ENCODE measurements at regions not wholly inside any gene's neighbourhood (a gene's known extent, or its start where the extent isn't known, plus 50 kb on each side); places are given as distances from the start of the nearest gene placed in this dataset.

DNA sequence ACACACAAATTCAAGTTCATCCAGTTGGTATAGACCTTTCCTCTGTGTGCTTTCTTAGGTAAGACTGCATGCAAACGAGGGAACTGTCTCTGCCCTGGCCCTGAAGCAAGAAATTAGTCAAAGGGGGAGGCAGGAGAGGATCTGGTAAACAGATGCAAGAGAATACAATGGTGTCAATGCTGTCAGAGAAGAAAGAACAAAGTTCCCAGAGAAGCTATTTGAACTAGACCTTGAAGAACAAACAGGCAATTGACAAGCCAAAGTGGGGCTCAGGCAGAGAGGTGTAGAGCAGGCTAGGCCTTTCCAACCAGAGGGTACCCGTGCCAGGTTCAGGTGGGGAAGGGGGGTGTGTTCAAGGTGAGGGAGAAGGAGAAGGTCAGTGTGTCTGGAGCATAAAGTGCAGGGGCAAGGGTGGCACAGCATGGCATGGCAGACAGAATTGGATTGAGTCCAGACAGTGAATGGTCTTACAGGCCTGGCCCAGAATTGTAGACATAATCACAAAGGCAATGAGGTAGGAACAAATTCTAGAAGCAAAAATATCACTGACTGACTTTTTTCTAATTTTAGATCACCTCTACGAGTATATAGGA is 95.0 kb upstream of the STARD13 start:
- DNase-seq (ENCODE audit: low spot score): no peak
- H3K4me3 ChIP-seq (ENCODE audit: low read depth, low read length, poor library complexity, severe bottlenecking): no peak overlapping the region
- no peak overlapping the region for H3K27ac ChIP-seq (ENCODE audit: low read depth, low read length, poor library complexity, severe bottlenecking)
- TF ChIP-seq EZH2 (IDR thresholded peaks at IDR 0.05; ENCODE audit: borderline replicate concordance, low read depth, low read length, poor library complexity, severe bottlenecking): no peak
- TF ChIP-seq, protein P1, sequence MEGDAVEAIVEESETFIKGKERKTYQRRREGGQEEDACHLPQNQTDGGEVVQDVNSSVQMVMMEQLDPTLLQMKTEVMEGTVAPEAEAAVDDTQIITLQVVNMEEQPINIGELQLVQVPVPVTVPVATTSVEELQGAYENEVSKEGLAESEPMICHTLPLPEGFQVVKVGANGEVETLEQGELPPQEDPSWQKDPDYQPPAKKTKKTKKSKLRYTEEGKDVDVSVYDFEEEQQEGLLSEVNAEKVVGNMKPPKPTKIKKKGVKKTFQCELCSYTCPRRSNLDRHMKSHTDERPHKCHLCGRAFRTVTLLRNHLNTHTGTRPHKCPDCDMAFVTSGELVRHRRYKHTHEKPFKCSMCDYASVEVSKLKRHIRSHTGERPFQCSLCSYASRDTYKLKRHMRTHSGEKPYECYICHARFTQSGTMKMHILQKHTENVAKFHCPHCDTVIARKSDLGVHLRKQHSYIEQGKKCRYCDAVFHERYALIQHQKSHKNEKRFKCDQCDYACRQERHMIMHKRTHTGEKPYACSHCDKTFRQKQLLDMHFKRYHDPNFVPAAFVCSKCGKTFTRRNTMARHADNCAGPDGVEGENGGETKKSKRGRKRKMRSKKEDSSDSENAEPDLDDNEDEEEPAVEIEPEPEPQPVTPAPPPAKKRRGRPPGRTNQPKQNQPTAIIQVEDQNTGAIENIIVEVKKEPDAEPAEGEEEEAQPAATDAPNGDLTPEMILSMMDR (conservative IDR thresholded peaks at IDR 0.05; ENCODE audit: low read depth, low read length): no peak
- H3K9me3 ChIP-seq (ENCODE audit: low read depth, low read length, poor library complexity, severe bottlenecking): no peaks in the 10 kb centered on the region
- peaks cover 7% of the 10 kb centered on the region for H3K4me1 ChIP-seq (ENCODE audit: insufficient read depth, low read length, poor library complexity, severe bottlenecking)
- no TSS peak for BruUV-seq (replicated peaks)
- ChIA-PET CTCF (no interaction called here), POLR2A (ENCODE audit: low non-redundant PET) (no interaction called here)
- H3K27me3 ChIP-seq (replicated peaks; ENCODE audit: insufficient read depth, low read depth, low read length, poor library complexity): no peaks in the 10 kb centered on the region
- intact Hi-C loops (cut with micrococcal nuclease; ENCODE audit: unreplicated experiment): no loop called here
- no peaks in the 10 kb centered on the region for H3K36me3 ChIP-seq (ENCODE audit: insufficient read depth, low read length, poor library complexity, severe bottlenecking)

GRCh38 chr13:33381180-33381579 is 95.6 kb upstream of the STARD13 start:
- ChIA-PET CTCF (no interaction called here), POLR2A (ENCODE audit: low non-redundant PET) (no interaction called here)
- intact Hi-C loops (cut with micrococcal nuclease; ENCODE audit: unreplicated experiment): no loop called here
- peaks cover 7% of the 10 kb centered on the region for H3K4me1 ChIP-seq (ENCODE audit: insufficient read depth, low read length, poor library complexity, severe bottlenecking)
- H3K36me3 ChIP-seq (ENCODE audit: insufficient read depth, low read length, poor library complexity, severe bottlenecking): no peaks in the 10 kb centered on the region
- no peaks in the 10 kb centered on the region for H3K9me3 ChIP-seq (ENCODE audit: low read depth, low read length, poor library complexity, severe bottlenecking)
- TF ChIP-seq EZH2 (IDR thresholded peaks at IDR 0.05; ENCODE audit: borderline replicate concordance, low read depth, low read length, poor library complexity, severe bottlenecking): no peak
- TF ChIP-seq, protein P1 (conservative IDR thresholded peaks at IDR 0.05; ENCODE audit: low read depth, low read length): no peak
- H3K4me3 ChIP-seq (ENCODE audit: low read depth, low read length, poor library complexity, severe bottlenecking): no peak overlapping the region
- DNase-seq (ENCODE audit: low spot score): no peak
- BruUV-seq (replicated peaks): no TSS peak
- H3K27ac ChIP-seq (ENCODE audit: low read depth, low read length, poor library complexity, severe bottlenecking): no peak overlapping the region
- H3K27me3 ChIP-seq (replicated peaks; ENCODE audit: insufficient read depth, low read depth, low read length, poor library complexity): no peaks in the 10 kb centered on the region

DNA sequence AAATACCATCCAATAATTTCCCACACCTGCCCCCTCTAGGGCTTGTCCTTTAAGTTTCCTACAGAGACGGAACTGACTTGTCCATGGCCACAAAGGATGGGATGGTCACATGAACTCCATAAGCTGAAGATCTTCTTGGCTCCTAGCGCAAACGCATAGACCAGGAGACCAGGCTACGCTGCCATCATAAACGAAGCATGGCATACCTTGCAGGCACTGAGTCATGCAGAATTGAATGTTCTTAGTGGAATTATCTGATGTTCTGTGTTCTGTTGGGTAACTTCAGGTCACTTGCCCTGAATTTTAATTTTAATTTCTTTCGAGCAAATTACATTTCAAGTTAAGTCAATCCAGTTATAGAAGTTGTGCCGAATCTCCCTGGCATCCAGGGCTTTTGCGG is 96.4 kb upstream of the STARD13 start:
- H3K4me3 ChIP-seq (ENCODE audit: low read depth, low read length, poor library complexity, severe bottlenecking): no peak overlapping the region
- intact Hi-C loops (cut with micrococcal nuclease; ENCODE audit: unreplicated experiment): no loop called here
- H3K4me1 ChIP-seq (ENCODE audit: insufficient read depth, low read length, poor library complexity, severe bottlenecking): peaks cover 7% of the 10 kb centered on the region
- H3K9me3 ChIP-seq (ENCODE audit: low read depth, low read length, poor library complexity, severe bottlenecking): no peaks in the 10 kb centered on the region
- H3K27ac ChIP-seq (ENCODE audit: low read depth, low read length, poor library complexity, severe bottlenecking): no peak overlapping the region
- TF ChIP-seq EZH2 (IDR thresholded peaks at IDR 0.05; ENCODE audit: borderline replicate concordance, low read depth, low read length, poor library complexity, severe bottlenecking): no peak
- TF ChIP-seq, protein P1 (conservative IDR thresholded peaks at IDR 0.05; ENCODE audit: low read depth, low read length): no peak
- no peaks in the 10 kb centered on the region for H3K36me3 ChIP-seq (ENCODE audit: insufficient read depth, low read length, poor library complexity, severe bottlenecking)
- POLR2A ChIA-PET (ENCODE audit: low non-redundant PET): no interaction called here
- CTCF ChIA-PET: no interaction called here
- no TSS peak for BruUV-seq (replicated peaks)
- no peak for DNase-seq (ENCODE audit: low spot score)
- no peaks in the 10 kb centered on the region for H3K27me3 ChIP-seq (replicated peaks; ENCODE audit: insufficient read depth, low read depth, low read length, poor library complexity)
